ENCODE measurements at regions not wholly inside any gene's neighbourhood (a gene's known extent, or its start where the extent isn't known, plus 50 kb on each side); places are given as distances from the start of the nearest gene placed in this dataset.
"Not testable (repeated sequence)": the region's sequence is repeated elsewhere in the genome, so short reads cannot be mapped to it uniquely, and the experiment has no call there.

GRCh38 chr2:61675204-61675603, 137.0 kb upstream of the XPO1 start:
- no peak for DNase-seq (ENCODE audit: low read depth)

- no peak for DNase-seq (ENCODE audit: low read depth)
These were observed 133.6 kb upstream of the XPO1 start for GRCh38 chr2:61671561-61672315.

- DNase-seq (ENCODE audit: low read depth), result no peak
These were observed 132.7 kb upstream of the XPO1 start for GRCh38 chr2:61670591-61671501.

GRCh38 chr2:61664190-61664589, 126.0 kb upstream of the XPO1 start:
- DNase-seq (ENCODE audit: low read depth), result no peak

- DNase-seq (ENCODE audit: low read depth), result no peak
These were observed 124.8 kb upstream of the XPO1 start for GRCh38 chr2:61662990-61663389.

- no peak for DNase-seq (ENCODE audit: low read depth)
These were observed 122.6 kb upstream of the XPO1 start for GRCh38 chr2:61660511-61661388.

- DNase-seq (ENCODE audit: low read depth), result no peak
These were observed 121.0 kb upstream of the XPO1 start for GRCh38 chr2:61658841-61659780.

GRCh38 chr2:61649946-61650345, 111.8 kb upstream of the XPO1 start:
- DNase-seq (ENCODE audit: low read depth), result not testable (repeated sequence)

GRCh38 chr2:61649021-61649420, 110.9 kb upstream of the XPO1 start:
- DNase-seq (ENCODE audit: low read depth), result no peak

GRCh38 chr2:61647044-61647443, 108.9 kb upstream of the XPO1 start:
- DNase-seq (ENCODE audit: low read depth), result no peak

GRCh38 chr2:61645911-61646310, 107.8 kb upstream of the XPO1 start:
- DNase-seq (ENCODE audit: low read depth), result no peak

- not testable (repeated sequence) for DNase-seq (ENCODE audit: low read depth)
These were observed 105.0 kb upstream of the XPO1 start for GRCh38 chr2:61643153-61643552.

GRCh38 chr2:61640406-61640805, 102.2 kb upstream of the XPO1 start:
- DNase-seq (ENCODE audit: low read depth), result no peak

GRCh38 chr2:61639721-61640120, 101.6 kb upstream of the XPO1 start:
- DNase-seq (ENCODE audit: low read depth), result no peak

- DNase-seq (ENCODE audit: low read depth), result no peak
These were observed 98.5 kb upstream of the XPO1 start for GRCh38 chr2:61636686-61637085.

- DNase-seq (ENCODE audit: low read depth), result no peak
These were observed 96.4 kb upstream of the XPO1 start for GRCh38 chr2:61634512-61634911.

GRCh38 chr2:61633250-61633649, 95.1 kb upstream of the XPO1 start:
- no peak for DNase-seq (ENCODE audit: low read depth)

- no peak for DNase-seq (ENCODE audit: low read depth)
These were observed 94.4 kb upstream of the XPO1 start for GRCh38 chr2:61632276-61633169.

- DNase-seq (ENCODE audit: low read depth), result no peak
These were observed 93.2 kb upstream of the XPO1 start for GRCh38 chr2:61631321-61631720.

GRCh38 chr2:61626827-61627226, 88.7 kb upstream of the XPO1 start:
- no peak for DNase-seq (ENCODE audit: low read depth)
